Choroid plexus epithelial cell (primary cell): ENCODE measurements at regions not wholly inside any gene's neighbourhood (a gene's known extent, or its start where the extent isn't known, plus 50 kb on each side); places are given as distances from the start of the nearest gene placed in this dataset.

Experiments
- DNase-seq: peaks from one replicate; pipeline ENCODE4 v3.0.0-alpha.2; 2010; ENCODE audit warnings: low read depth
- H3K4me3 ChIP-seq: 2 replicates; pipeline ENCODE4 v1.5.1; 2011; ENCODE audit warnings: low read depth, mild to moderate bottlenecking, control low read depth, low read length, moderate library complexity
- CTCF ChIP-seq: conservative IDR thresholded peaks from 2 replicates; pipeline ENCODE4 v1.5.1; 2011; ENCODE audit warnings: low read depth, mild to moderate bottlenecking, control low read depth, inconsistent platforms, low read length, moderate library complexity

- DNase-seq, result no peak
- no peak overlapping the region for H3K4me3 ChIP-seq
- no peak for TF ChIP-seq CTCF
These were observed 57.3 kb upstream of the SMARCA2 start for GRCh38 chr9:1957856-1958255.

GRCh38 chr9:1959371-1959770 is 55.8 kb upstream of the SMARCA2 start:
- H3K4me3 ChIP-seq, result no peak overlapping the region
- TF ChIP-seq CTCF, result no peak
- no peak for DNase-seq

- H3K4me3 ChIP-seq, result no peak overlapping the region
- DNase-seq, result no peak
- TF ChIP-seq CTCF, result no peak
These were observed 54.7 kb upstream of the SMARCA2 start for GRCh38 chr9:1960342-1961042.

- TF ChIP-seq CTCF, result no peak
- no peak overlapping the region for H3K4me3 ChIP-seq
- DNase-seq, result no peak
These were observed 53.0 kb upstream of the SMARCA2 start for GRCh38 chr9:1962122-1962521.

- no peak overlapping the region for H3K4me3 ChIP-seq
- no peak for TF ChIP-seq CTCF
- DNase-seq, result no peak
These were observed 52.5 kb upstream of the SMARCA2 start for GRCh38 chr9:1962588-1963106.

GRCh38 chr9:1964093-1964492 is 51.1 kb upstream of the SMARCA2 start:
- H3K4me3 ChIP-seq, result no peak overlapping the region
- DNase-seq, result no peak
- no peak for TF ChIP-seq CTCF
